ENCODE measurements at regions not wholly inside any gene's neighbourhood (a gene's known extent, or its start where the extent isn't known, plus 50 kb on each side); places are given as distances from the start of the nearest gene placed in this dataset.

GRCh38 chr5:5951953-5952352 lies 426.4 kb downstream of the MED10 start:
- DNase-seq = no peak

DNA sequence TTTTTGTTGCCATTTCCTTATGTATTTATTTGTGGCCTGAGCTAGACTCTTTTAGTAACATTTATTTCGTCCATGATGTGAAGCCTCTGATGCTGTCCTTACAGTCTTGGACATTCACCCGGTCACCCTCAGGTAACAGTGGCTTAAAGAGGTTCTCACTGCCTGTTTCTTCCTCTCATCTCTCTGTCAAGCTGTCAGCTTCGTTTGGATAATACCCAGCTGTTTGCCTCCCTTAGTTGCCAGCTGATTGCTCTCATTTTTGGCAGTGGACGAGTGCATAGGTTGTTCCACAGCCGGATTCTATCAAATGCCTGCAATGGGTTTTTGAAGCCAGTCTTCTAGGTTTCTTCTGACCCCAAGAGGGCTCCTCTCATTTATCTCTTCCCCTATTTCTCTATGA lies 427.7 kb downstream of the MED10 start:
- DNase-seq = no peak

- DNase-seq = no peak
These were observed 436.9 kb downstream of the MED10 start for GRCh38 chr5:5941486-5941885.

DNA sequence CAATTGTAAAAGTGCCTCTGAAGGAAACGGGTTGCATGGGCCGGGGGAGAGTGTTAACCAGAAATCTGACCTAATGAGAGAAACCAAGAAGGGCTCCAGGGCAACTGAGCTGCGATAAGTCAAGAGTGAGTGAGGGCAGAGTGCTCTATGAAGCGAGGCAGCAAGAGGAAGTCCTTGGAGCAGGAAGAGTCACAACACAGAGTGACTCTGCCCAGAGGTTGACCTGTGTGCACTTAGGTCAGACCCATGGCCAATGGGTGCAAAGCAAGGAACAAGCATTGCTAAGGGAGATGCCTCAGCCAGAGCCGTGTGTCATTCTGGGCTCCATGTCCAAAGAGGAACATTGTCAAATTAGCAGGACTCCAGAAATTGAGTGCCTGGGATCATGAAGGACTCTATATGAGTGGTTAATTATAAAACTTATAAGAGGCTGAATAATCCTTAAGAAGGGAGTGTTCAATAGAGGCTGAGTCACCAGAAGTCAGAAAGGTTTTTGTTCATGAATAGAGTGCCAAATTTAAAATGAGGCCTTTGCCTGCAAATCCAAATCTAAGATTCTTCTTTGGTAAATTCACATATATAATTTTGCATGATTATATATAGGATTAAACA lies 438.5 kb downstream of the MED10 start:
- no peak for DNase-seq

DNA sequence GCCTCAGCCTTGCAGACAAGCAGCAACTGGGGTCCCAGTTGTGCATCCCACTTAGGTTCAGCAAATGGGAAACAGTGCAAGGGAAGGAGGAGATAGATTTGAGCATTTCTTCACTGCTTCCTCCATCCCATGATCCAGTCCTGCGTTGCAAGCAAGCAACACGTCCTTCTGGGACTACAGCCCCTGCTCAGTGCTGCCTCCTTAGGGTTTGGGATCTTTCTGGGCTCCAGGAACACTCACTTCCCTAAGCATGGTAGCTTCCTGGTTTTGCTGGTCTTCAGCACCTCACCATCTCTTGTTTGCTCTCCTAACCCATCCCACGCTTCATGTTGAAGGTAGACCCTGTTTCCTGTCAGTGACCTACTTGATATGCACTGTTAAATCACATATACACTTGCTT lies 444.7 kb downstream of the MED10 start:
- no peak for DNase-seq

GRCh38 chr5:5932824-5933223 lies 445.5 kb downstream of the MED10 start:
- no peak for DNase-seq

GRCh38 chr5:5930561-5930960 lies 447.8 kb downstream of the MED10 start:
- DNase-seq = no peak

DNA sequence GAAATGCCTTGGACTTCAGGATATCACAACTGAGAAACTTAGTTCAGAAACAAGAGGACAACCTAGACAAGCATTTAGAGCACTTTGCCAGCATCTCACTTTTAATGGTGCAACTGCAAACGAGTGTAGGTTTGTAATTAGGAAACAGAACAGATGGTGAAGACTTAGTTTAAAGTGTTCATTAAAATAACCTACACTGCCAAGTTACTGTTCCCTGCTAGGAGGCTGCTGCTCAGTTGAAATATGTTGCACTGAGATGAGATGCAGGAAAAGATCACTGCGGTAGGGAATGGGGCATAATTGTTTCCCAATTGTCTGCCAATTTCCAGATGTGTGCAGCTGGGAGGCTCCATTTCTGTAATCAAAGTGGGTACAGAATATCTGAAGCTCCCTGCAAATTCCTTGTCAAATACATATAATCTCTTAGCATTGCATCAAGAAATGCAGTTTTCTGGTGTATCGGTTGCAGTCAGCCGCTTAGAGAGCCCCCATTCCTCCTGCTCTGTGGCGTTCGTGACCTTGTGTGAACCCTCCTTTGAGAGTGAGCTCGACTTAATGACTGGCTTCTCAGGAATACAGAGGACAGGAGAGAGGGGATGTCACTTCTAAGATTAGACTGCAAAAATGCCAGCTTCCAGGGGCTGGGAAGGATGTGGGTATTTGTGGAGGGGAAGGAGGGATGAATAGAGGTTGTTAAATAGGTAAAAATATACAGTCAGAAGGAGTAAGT lies 448.9 kb downstream of the MED10 start:
- no peak for DNase-seq

GRCh38 chr5:5925191-5925590 lies 453.2 kb downstream of the MED10 start:
- DNase-seq = no peak

DNA sequence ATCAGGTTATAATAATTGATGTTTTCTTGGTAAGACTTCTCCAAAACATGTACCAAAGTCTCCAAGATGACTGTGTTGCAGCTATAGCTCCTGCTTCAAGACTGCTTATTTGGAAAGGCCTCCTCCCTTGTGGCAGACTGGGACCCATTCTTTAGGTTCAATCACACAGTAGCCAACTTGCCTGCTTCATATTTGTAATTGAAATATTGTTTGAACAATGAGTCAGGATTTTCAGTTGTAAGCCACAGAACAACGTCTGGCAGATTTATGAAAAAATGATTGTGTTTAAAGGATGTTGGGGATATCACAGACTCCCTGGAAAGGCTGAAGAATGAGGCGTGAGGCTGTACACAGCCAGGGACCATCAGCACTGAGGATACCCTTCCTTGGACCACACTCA lies 458.9 kb downstream of the MED10 start:
- no peak for DNase-seq

DNA sequence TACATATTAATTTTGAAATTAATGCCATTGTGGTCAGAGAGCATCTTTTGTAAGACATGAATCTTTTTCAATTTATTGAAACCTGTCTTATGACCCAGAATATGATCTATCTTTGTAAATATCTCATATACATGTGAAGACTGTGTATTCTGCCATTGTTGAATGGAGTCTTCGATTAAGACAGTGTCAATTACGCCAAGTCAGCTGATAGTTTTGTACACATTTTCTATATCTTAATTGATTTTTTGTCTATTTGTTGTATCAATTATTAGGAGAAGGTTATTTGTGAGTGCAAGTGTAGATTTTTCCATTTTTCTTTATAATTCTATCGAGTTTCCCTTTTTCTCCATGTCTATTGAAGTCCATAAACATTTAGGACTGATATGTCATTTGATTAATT lies 471.6 kb downstream of the MED10 start:
- no peak for DNase-seq

GRCh38 chr5:5905186-5905585 lies 473.2 kb downstream of the MED10 start:
- DNase-seq = no peak

- no peak for DNase-seq
These were observed 474.2 kb downstream of the MED10 start for GRCh38 chr5:5904113-5904512.

DNA sequence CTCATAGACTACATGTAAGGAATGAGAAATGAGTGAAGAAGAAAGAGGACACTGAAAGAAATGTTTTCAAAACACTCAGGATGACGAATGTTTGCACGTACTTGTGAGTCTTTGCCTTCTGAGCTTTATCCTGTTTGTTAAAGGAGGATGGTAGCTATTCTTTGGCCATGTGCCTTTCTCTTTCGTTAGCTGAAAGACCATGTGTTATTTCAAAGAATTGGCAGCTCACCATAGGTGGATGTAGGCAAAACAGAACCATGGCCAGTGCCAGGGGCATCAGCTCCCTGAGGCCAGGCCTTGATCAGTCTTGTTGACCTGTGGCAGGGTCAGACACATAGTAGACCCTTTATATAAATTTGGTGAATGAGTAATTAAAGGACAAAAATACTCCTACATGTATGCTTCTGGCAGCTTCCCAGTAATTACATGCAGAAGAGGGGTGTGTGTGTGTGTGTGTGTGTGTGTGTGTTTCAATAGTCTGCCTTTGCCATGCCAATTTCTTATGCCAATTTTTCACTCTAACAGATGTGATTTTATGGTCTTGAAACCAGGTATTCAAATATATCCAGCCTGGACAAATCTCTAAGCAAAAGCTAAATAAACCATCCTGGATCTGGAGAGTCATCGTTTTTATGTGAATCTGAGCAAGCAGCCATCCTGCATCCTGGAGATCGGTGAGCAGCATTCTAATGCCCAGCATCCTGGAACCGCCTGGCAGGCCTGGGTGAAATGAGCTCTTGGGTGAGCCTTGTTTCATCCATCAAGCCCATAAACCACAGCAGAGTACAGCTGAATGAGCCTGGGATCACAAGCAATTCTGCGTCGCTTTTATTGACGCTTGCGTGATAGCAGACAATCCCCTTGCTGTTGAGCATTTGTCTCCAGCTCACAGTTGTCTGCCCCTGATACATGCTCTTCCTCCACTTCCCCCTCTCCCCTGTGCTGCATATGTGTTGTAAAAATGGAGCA lies 475.4 kb downstream of the MED10 start:
- no peak for DNase-seq

DNA sequence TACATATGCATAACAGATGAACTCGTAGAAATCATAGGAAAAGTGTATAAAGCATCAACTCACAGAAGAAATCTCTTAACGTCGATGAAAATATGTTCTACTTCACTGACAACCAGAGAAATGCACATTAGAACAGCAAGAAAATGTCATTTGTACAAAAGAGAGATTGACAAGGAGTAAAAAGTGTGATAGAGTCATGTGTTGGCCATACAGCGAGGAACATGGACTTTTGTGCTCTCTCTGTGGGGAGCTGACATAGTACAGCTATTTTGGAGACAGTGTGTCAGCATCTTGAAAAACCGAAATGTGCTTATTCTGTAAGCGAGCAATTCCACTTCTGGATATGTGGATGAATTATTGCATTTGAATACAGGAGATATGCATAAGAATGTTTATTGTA lies 477.9 kb downstream of the ICE1 start:
- no peak for DNase-seq

- no peak for DNase-seq
These were observed 477.2 kb downstream of the ICE1 start for GRCh38 chr5:5899716-5900115.

- DNase-seq = no peak
These were observed 465.8 kb downstream of the ICE1 start for GRCh38 chr5:5888284-5888683.

- DNase-seq = no peak
These were observed 465.4 kb downstream of the ICE1 start for GRCh38 chr5:5887833-5888232.

GRCh38 chr5:5886812-5887486 lies 464.5 kb downstream of the ICE1 start:
- no peak for DNase-seq

DNA sequence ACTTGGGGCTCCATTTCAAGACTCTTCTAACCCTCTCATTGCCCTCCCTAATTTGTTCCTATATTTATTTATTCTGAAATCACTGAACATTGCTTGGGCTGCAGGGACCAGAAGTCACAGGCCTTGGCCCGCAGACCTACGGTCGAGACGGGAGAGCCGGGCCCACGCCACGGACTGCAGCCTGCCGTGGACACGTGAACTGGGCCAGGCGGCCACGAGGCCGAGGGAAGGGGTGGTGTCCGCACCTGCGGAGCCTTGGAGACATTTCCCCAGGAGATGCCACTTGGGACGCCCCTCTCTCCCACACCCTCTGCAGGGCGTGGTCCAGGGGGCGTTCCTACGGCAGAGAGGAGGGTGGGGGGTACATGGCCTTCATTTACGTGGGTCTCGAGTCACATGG lies 463.9 kb downstream of the ICE1 start:
- DNase-seq = no peak

- DNase-seq = no peak
These were observed 463.3 kb downstream of the ICE1 start for GRCh38 chr5:5885782-5886181.

- DNase-seq = no peak
These were observed 462.1 kb downstream of the ICE1 start for GRCh38 chr5:5884593-5884992.
